GM13977 (cell line): ENCODE measurements at regions not wholly inside any gene's neighbourhood (a gene's known extent, or its start where the extent isn't known, plus 50 kb on each side); places are given as distances from the start of the nearest gene placed in this dataset.
"Not testable (repeated sequence)": the region's sequence is repeated elsewhere in the genome, so short reads cannot be mapped to it uniquely, and the experiment has no call there.

Experiments
- DNase-seq: peaks from one replicate; pipeline ENCODE4 v3.0.0; 2012; ENCODE audit warnings: low spot score
- in situ Hi-C: fragments of 300-500 bp; cut with MboI; formaldehyde crosslinking; loops from one replicate; pipeline ENCODE4 v1.12.0; 2022; ENCODE audit warnings: low sequenced_read_pairs, low pct_unique_long_range_greater_than_20kb, mixed read lengths, inconsistent platforms; ENCODE audit not compliant: unreplicated experiment
- TF ChIP-seq, protein P1 (sequence below): IDR thresholded peaks from 2 replicates; pipeline ENCODE4 v1.5.1; 2012; ENCODE audit warnings: mild to moderate bottlenecking, control low read depth; ENCODE audit not compliant: insufficient read depth; ENCODE audit errors: extremely low read depth, missing control alignments

DNA sequence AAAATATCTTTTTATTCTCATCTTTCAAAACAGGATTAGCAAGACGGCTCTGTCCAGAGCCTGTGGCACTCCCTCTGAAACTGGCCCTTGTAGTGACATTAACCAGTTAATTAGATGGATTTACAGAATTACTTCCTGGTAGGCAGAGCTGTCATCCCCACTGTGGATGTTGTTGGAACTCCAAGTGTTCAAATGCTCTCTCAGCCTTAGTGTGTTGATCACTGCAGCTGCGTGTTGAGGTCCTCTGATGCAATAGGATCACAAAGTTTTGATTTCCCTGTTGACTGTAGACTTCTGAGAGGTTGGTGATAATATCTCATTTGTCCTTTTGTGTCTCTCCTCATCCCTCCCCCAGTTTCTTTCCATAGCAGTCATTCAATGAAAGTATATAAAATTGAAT is 117.3 kb upstream of the CDK6 start:
- TF ChIP-seq, protein P1, sequence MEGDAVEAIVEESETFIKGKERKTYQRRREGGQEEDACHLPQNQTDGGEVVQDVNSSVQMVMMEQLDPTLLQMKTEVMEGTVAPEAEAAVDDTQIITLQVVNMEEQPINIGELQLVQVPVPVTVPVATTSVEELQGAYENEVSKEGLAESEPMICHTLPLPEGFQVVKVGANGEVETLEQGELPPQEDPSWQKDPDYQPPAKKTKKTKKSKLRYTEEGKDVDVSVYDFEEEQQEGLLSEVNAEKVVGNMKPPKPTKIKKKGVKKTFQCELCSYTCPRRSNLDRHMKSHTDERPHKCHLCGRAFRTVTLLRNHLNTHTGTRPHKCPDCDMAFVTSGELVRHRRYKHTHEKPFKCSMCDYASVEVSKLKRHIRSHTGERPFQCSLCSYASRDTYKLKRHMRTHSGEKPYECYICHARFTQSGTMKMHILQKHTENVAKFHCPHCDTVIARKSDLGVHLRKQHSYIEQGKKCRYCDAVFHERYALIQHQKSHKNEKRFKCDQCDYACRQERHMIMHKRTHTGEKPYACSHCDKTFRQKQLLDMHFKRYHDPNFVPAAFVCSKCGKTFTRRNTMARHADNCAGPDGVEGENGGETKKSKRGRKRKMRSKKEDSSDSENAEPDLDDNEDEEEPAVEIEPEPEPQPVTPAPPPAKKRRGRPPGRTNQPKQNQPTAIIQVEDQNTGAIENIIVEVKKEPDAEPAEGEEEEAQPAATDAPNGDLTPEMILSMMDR = no peak
- no peak for DNase-seq
- in situ Hi-C loops = no loop called here

DNA sequence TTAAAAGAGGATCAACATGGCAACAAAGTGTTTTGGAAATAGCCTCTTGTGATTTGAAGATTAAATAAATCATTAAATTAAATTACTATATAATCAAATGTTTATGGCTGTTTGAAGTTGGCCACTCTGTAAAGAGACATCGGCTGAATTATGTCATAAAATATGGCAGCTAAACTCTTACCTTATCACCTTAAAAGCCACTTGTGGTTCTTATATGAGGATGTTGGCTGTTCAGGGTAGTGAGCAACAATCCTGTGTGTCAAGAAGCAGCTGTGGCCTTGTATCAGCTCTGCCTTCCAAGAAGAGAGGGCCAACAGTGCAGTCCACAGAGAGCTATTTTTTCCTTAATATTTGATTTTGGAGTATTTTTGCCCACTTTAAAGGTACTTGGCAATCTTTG is 113.4 kb upstream of the CDK6 start:
- in situ Hi-C loops = no loop called here
- TF ChIP-seq, protein P1 = no peak
- DNase-seq = no peak

DNA sequence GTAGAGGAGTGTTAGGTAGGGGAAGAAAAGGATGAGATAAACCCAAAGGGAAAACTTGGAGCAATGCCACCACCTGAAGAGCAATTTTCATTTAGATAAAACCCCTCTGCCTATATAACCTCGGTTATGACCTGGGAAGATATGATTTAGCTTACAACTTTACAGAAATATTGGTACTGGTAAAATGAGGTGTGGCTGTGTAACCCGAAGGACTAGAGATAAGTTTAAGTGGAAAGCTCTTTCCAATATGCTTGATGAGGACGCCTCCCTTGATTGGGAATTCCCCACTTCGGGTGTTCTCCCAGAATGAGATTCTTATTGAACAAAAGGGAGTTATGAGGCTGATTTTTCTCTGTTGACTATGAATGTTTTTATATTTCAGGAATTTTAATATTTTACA is 109.5 kb upstream of the CDK6 start:
- no peak for DNase-seq
- TF ChIP-seq, protein P1 = no peak
- in situ Hi-C loops = no loop called here

DNA sequence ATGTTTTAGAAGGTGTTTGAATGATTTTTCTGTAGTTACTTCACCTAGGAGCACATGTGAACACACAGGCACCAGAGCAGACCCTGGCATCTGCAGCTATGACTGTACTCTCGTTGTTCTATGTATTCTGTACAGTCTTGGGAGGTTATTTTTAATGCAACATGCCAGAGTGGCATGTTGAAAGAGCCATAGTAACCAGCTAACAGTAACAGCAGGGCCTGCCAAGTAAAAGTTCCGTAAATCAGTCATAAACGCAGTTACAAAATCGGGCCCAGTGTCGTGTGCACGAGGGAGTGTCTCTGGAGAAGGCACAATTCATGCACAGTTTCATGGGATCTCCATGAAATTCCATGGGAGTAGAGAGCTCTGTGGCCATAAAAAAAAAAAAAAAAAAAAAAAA is 108.3 kb upstream of the CDK6 start:
- no peak for DNase-seq
- in situ Hi-C loops = no loop called here
- TF ChIP-seq, protein P1 = no peak

DNA sequence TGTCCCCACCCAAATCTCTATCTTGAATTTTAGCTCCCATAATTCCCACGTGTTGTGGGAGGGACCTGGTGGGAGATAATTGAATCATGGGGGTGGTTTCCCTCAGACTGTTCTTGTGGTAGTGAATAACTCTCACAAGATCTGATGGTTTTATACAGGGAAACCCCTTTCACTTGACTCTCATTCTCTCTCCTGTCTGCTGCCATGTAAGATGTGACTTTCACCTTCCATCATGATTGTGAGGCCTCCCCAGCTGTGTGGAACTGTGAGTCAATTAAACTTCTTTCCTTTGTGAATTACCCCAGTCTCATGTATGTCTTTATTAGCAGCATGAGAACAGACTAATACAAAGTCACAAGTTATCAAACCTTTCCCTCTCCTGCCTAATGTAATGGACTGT is 106.3 kb upstream of the CDK6 start:
- in situ Hi-C loops, DNase-seq: not testable (repeated sequence)

DNA sequence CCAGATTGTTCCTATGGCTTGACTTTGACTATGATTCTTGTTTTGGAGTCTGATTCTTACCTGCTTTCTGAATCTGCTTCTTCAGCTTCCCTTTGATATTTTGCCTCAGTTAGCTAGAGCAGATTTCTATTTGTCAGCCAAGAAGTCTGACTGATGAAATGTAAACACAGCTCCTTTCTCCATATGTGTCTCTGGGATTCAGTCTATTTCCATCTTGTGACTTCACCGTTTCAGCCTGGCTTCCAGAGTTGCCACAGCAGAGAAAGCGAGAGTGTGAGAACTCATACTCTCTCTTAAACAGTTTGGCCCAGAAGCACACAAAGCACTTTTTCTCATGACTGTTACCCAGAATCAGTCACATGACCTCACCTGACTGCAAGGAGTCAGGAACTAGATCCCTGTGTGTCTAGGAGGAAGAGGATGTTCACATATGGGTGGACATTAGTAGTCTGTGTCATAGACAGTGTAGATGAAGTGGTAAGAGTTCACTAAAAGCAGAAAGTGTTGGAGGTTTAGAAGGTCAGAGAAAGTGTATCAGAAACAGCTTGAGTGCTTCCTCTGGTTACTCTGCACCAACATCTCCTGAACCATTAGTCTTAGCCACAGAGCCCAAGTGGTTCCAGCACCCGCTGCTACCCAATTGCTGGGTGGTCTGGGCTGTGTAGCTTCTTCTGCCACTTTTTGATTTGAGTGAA is 103.4 kb upstream of the CDK6 start:
- TF ChIP-seq, protein P1 = no peak
- in situ Hi-C loops = no loop called here
- no peak for DNase-seq

DNA sequence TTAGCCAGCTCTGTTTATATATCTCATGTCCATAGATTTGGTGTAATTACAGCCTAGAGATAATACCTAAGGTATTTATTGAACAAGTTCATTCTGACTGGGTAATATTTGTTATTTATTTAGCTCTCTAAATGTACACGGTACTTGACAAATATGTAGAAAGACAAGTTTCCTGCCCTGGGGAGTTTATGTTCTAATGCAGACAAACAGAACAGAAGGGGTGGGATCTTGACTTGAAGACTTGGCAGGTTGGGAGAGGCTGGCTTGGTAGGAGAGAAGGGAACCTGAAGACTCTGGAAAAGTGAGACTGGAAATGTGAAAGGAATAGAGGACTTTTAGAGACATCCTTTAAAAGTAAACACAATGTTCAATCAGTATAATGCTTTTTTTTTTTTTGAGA is 97.7 kb upstream of the CDK6 start:
- TF ChIP-seq, protein P1 = no peak
- DNase-seq = no peak
- in situ Hi-C loops = no loop called here
